Myocyte (in vitro differentiated cells): ENCODE measurements at regions not wholly inside any gene's neighbourhood (a gene's known extent, or its start where the extent isn't known, plus 50 kb on each side); places are given as distances from the start of the nearest gene placed in this dataset.
A peak's percentile ranks its signal among the peaks of the same experiment; 100 is the strongest.

Experiments used
- DNase-seq: peaks from one replicate; pipeline ENCODE4 v3.0.0-alpha.2; 2012; ENCODE audit warnings: low read depth

- no peak for DNase-seq
Measured at GRCh38 chr1:216924732-216925131, 201.5 kb upstream of the ESRRG start.

- no peak for DNase-seq
Measured at GRCh38 chr1:216923601-216924000, 200.4 kb upstream of the ESRRG start.

- DNase-seq: no peak
Measured at GRCh38 chr1:216922406-216922805, 199.2 kb upstream of the ESRRG start.

GRCh38 chr1:216921866-216922265, 198.6 kb upstream of the ESRRG start:
- no peak for DNase-seq

- DNase-seq: no peak
Measured at GRCh38 chr1:216919060-216919970, 196.1 kb upstream of the ESRRG start.

GRCh38 chr1:216916890-216917438, 193.7 kb upstream of the ESRRG start:
- no peak for DNase-seq

- DNase-seq: peak; percentile 20
Measured at GRCh38 chr1:216914974-216915373, 191.7 kb upstream of the ESRRG start.

GRCh38 chr1:216913976-216914375, 190.7 kb upstream of the ESRRG start:
- DNase-seq: no peak

GRCh38 chr1:216910081-216910840, 187.0 kb upstream of the ESRRG start:
- DNase-seq: no peak

GRCh38 chr1:216908126-216908525, 184.9 kb upstream of the ESRRG start:
- DNase-seq: no peak

GRCh38 chr1:216907100-216907499, 183.9 kb upstream of the ESRRG start:
- DNase-seq: no peak

- no peak for DNase-seq
Measured at GRCh38 chr1:216905781-216906180, 182.6 kb upstream of the ESRRG start.

- no peak for DNase-seq
Measured at GRCh38 chr1:216905137-216905536, 181.9 kb upstream of the ESRRG start.

GRCh38 chr1:216904471-216904870, 181.2 kb upstream of the ESRRG start:
- no peak for DNase-seq

- peak; percentile 49 for DNase-seq
Measured at GRCh38 chr1:216903382-216903740, 180.1 kb upstream of the ESRRG start.

GRCh38 chr1:216902669-216903381, 179.6 kb upstream of the ESRRG start:
- peak; percentile 33 for DNase-seq

- DNase-seq: no peak
Measured at GRCh38 chr1:216900116-216900620, 176.9 kb upstream of the ESRRG start.

GRCh38 chr1:216898801-216899200, 175.6 kb upstream of the ESRRG start:
- DNase-seq: no peak

GRCh38 chr1:216896146-216896545, 172.9 kb upstream of the ESRRG start:
- DNase-seq: no peak

GRCh38 chr1:216894494-216894893, 171.3 kb upstream of the ESRRG start:
- DNase-seq: no peak

GRCh38 chr1:216892581-216893160, 169.4 kb upstream of the ESRRG start:
- no peak for DNase-seq
